ENCODE measurements at regions not wholly inside any gene's neighbourhood (a gene's known extent, or its start where the extent isn't known, plus 50 kb on each side); places are given as distances from the start of the nearest gene placed in this dataset.

GRCh38 chr16:54506741-54507500 is 220.3 kb upstream of the IRX3 start:
- H3K27ac ChIP-seq (ENCODE audit: low read depth in 1 of 2, low read length in 2 of 2) = no peak overlapping the region
- intact Hi-C loops (cut with DNase I, micrococcal nuclease) = no loop called here
- ATAC-seq (ENCODE audit: poor library complexity) (no peak), DNase-seq (no peak)
- POLR2A ChIA-PET = no interaction called here
- no peaks in the 10 kb centered on the region for H3K4me1 ChIP-seq (ENCODE audit: insufficient read depth, low read length)
- H3K9me3 ChIP-seq (ENCODE audit: control insufficient read depth in 1 of 2, insufficient read depth in 1 of 2, low read length in 2 of 2) = peaks cover 0 to 5% of the 10 kb centered on the region in 2 experiments
- H3K27me3 ChIP-seq (ENCODE audit: control insufficient read depth in 1 of 2, insufficient read depth in 2 of 2, low read length in 2 of 2) = no peaks in the 10 kb centered on the region
- H3K36me3 ChIP-seq (ENCODE audit: insufficient read depth, low read length) = no peaks in the 10 kb centered on the region
- Mint-ChIP-seq H3K27ac (no peak overlapping the region), H3K4me3 (no peak overlapping the region), H3K27me3 (peaks cover 21% of the 10 kb centered on the region), H3K4me1 (ENCODE audit: low read depth) (no peaks in the 10 kb centered on the region), H3K36me3 (ENCODE audit: low read depth) (no peaks in the 10 kb centered on the region), H3K9me3 (no peaks in the 10 kb centered on the region)
- CTCF ChIA-PET = no interaction called here
- no peak overlapping the region for H3K4me3 ChIP-seq (ENCODE audit: low read length)
- TF ChIP-seq CTCF (IDR thresholded peaks at IDR 0.05) = no peak

GRCh38 chr16:54506214-54506580 is 219.6 kb upstream of the IRX3 start:
- H3K4me1 Mint-ChIP-seq (ENCODE audit: low read depth) = no peaks in the 10 kb centered on the region
- H3K4me3 Mint-ChIP-seq = no peak overlapping the region
- H3K27me3 ChIP-seq (ENCODE audit: control insufficient read depth in 1 of 2, insufficient read depth in 2 of 2, low read length in 2 of 2) = no peaks in the 10 kb centered on the region
- H3K27ac Mint-ChIP-seq = no peak overlapping the region
- intact Hi-C loops (cut with DNase I, micrococcal nuclease) = no loop called here
- H3K9me3 Mint-ChIP-seq = no peaks in the 10 kb centered on the region
- no peaks in the 10 kb centered on the region for H3K4me1 ChIP-seq (ENCODE audit: insufficient read depth, low read length)
- POLR2A ChIA-PET = no interaction called here
- no peaks in the 10 kb centered on the region for H3K36me3 ChIP-seq (ENCODE audit: insufficient read depth, low read length)
- no peak for ATAC-seq (ENCODE audit: poor library complexity)
- H3K27ac ChIP-seq (ENCODE audit: low read depth in 1 of 2, low read length in 2 of 2) = no peak overlapping the region
- no peak for DNase-seq
- TF ChIP-seq CTCF (IDR thresholded peaks at IDR 0.05) = no peak
- CTCF ChIA-PET = no interaction called here
- no peak overlapping the region for H3K4me3 ChIP-seq (ENCODE audit: low read length)
- peaks cover 21% of the 10 kb centered on the region for H3K27me3 Mint-ChIP-seq
- H3K36me3 Mint-ChIP-seq (ENCODE audit: low read depth) = no peaks in the 10 kb centered on the region
- peaks cover 0 to 3% of the 10 kb centered on the region in 2 experiments for H3K9me3 ChIP-seq (ENCODE audit: control insufficient read depth in 1 of 2, insufficient read depth in 1 of 2, low read length in 2 of 2)

- H3K4me1 Mint-ChIP-seq (ENCODE audit: low read depth) = no peaks in the 10 kb centered on the region
- ATAC-seq (ENCODE audit: poor library complexity) (no peak), DNase-seq (no peak)
- no peak for TF ChIP-seq CTCF (IDR thresholded peaks at IDR 0.05)
- H3K4me3 Mint-ChIP-seq = no peak overlapping the region
- no peaks in the 10 kb centered on the region for H3K36me3 Mint-ChIP-seq (ENCODE audit: low read depth)
- POLR2A ChIA-PET = no interaction called here
- intact Hi-C loops (cut with DNase I, micrococcal nuclease) = no loop called here
- no peaks in the 10 kb centered on the region for H3K9me3 Mint-ChIP-seq
- no peak overlapping the region for H3K4me3 ChIP-seq (ENCODE audit: low read length)
- H3K36me3 ChIP-seq (ENCODE audit: insufficient read depth, low read length) = no peaks in the 10 kb centered on the region
- no peaks in the 10 kb centered on the region for H3K4me1 ChIP-seq (ENCODE audit: insufficient read depth, low read length)
- CTCF ChIA-PET = no interaction called here
- peaks cover 21% of the 10 kb centered on the region for H3K27me3 Mint-ChIP-seq
- no peak overlapping the region for H3K27ac ChIP-seq (ENCODE audit: low read depth in 1 of 2, low read length in 2 of 2)
- H3K27ac Mint-ChIP-seq = no peak overlapping the region
- no peaks in the 10 kb centered on the region for H3K27me3 ChIP-seq (ENCODE audit: control insufficient read depth in 1 of 2, insufficient read depth in 2 of 2, low read length in 2 of 2)
- H3K9me3 ChIP-seq (ENCODE audit: control insufficient read depth in 1 of 2, insufficient read depth in 1 of 2, low read length in 2 of 2) = no peaks in the 10 kb centered on the region
Measured at GRCh38 chr16:54505549-54506213, 219.1 kb upstream of the IRX3 start.

All from CD4-positive, alpha-beta T cell (primary cell).